ENCODE measurements at regions not wholly inside any gene's neighbourhood (a gene's known extent, or its start where the extent isn't known, plus 50 kb on each side); places are given as distances from the start of the nearest gene placed in this dataset.

DNA sequence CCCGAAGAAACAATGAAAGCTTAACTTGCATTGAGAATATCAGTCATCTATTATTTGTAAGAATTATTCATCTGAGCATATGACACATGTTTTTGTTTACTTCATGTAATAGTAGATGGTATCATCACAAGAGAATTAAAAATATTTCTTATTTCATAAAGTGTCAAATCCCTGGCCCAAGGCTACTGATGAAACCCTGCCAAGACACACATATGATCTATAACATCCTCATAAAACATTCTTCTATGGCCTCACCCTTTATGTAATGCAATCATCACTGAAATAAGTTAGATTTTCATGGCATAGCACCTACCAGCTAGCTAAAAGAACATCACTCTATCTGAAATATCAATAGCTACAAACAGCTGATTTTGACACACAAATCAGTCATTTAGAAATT is 385.6 kb upstream of the PHF14 start:
- Histone ChIP-seq H3K4me2 (no peak overlapping the region), H3K9me2 (replicated peaks; ENCODE audit: insufficient read depth) (no peaks in the 10 kb centered on the region), H3K36me3 (replicated peaks; ENCODE audit: insufficient read depth, low read depth) (no peaks in the 10 kb centered on the region), H3K9me3 (ENCODE audit: low read depth) (no peaks in the 10 kb centered on the region), H3K4me1 (ENCODE audit: insufficient read depth) (no peaks in the 10 kb centered on the region), H3K27me3 (no peaks in the 10 kb centered on the region), H3K79me2 (no peaks in the 10 kb centered on the region), H4K20me1 (ENCODE audit: insufficient read depth, poor library complexity, severe bottlenecking) (no peaks in the 10 kb centered on the region), H2AFZ (no peak overlapping the region), H3K4me3 (no peak overlapping the region), H3K27ac (no peak overlapping the region)
- 86% methylated on average over 1 of the region's 1 CpG for WGBS (ENCODE audit: low lambda C conversion rate, missing lambda C conversion rate)
- DNase-seq (ENCODE audit: low spot score) = no peak
- TF ChIP-seq EZH2phosphoT487 (IDR thresholded peaks at IDR 0.05; ENCODE audit: low read depth, severe bottlenecking, unreplicated experiment) = no peak

DNA sequence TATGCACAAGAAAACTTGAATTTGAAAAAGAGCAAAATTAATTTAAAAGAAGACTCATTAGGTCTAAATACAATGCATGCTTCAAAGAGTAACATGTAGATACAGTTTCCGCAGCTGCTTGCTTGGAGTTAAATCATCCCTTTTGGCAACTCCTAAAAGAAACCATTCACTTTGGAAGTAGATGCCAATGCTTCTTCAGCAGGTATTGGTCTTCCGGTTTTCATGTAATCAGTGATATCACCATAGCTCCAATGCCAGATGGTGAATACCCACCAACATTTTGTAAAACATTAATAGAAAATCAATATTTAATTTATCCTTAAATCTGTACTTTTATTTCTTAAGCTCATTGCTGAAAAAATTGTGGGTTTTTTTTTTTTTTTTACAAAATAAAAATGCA is 381.1 kb upstream of the PHF14 start:
- TF ChIP-seq, protein P1, sequence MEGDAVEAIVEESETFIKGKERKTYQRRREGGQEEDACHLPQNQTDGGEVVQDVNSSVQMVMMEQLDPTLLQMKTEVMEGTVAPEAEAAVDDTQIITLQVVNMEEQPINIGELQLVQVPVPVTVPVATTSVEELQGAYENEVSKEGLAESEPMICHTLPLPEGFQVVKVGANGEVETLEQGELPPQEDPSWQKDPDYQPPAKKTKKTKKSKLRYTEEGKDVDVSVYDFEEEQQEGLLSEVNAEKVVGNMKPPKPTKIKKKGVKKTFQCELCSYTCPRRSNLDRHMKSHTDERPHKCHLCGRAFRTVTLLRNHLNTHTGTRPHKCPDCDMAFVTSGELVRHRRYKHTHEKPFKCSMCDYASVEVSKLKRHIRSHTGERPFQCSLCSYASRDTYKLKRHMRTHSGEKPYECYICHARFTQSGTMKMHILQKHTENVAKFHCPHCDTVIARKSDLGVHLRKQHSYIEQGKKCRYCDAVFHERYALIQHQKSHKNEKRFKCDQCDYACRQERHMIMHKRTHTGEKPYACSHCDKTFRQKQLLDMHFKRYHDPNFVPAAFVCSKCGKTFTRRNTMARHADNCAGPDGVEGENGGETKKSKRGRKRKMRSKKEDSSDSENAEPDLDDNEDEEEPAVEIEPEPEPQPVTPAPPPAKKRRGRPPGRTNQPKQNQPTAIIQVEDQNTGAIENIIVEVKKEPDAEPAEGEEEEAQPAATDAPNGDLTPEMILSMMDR (IDR thresholded peaks at IDR 0.05; ENCODE audit: poor library complexity) = no peak
- no peak for TF ChIP-seq EZH2phosphoT487 (IDR thresholded peaks at IDR 0.05; ENCODE audit: low read depth, severe bottlenecking, unreplicated experiment)
- TF ChIP-seq EZH2 (IDR thresholded peaks at IDR 0.05; ENCODE audit: borderline replicate concordance) = no peak

DNA sequence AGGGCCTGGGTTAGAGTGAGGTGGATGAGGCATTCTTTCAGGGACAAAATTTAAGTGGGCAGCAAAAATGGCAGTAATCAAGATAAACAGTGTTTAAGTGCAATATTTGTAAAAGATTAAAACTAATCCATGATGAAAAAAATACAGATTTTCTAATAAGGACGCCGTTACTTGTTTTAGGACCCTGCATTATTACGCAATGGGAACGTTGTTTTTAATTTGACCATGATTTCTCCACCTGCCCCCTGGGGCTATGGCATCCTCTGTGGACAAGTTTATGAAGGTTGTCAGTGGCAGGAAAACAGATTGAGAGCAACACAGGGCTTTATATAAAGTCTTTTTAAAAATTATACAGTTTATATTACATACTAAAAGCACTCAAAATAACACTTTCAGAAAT is 380.6 kb upstream of the PHF14 start:
- Histone ChIP-seq H3K4me1 (ENCODE audit: insufficient read depth) (no peaks in the 10 kb centered on the region), H4K20me1 (ENCODE audit: insufficient read depth, poor library complexity, severe bottlenecking) (no peaks in the 10 kb centered on the region), H3K27me3 (no peaks in the 10 kb centered on the region), H3K9me3 (ENCODE audit: low read depth) (no peaks in the 10 kb centered on the region), H3K9me2 (replicated peaks; ENCODE audit: insufficient read depth) (no peaks in the 10 kb centered on the region), H3K4me2 (no peak overlapping the region), H3K36me3 (replicated peaks; ENCODE audit: insufficient read depth, low read depth) (no peaks in the 10 kb centered on the region), H3K79me2 (no peaks in the 10 kb centered on the region), H2AFZ (no peak overlapping the region), H3K4me3 (no peak overlapping the region), H3K27ac (no peak overlapping the region)
- 75% methylated on average over 4 of the region's 4 CpGs for WGBS (ENCODE audit: low lambda C conversion rate, missing lambda C conversion rate)
- no peak for TF ChIP-seq EZH2phosphoT487 (IDR thresholded peaks at IDR 0.05; ENCODE audit: low read depth, severe bottlenecking, unreplicated experiment)
- TF ChIP-seq, protein P1 (IDR thresholded peaks at IDR 0.05; ENCODE audit: poor library complexity) = no peak
- TF ChIP-seq EZH2 (IDR thresholded peaks at IDR 0.05; ENCODE audit: borderline replicate concordance) = no peak
- no peak for DNase-seq (ENCODE audit: low spot score)

More for the DNA sequence above, 381.1 kb upstream of the PHF14 start:
- Histone ChIP-seq H2AFZ (no peak overlapping the region), H3K9me2 (replicated peaks; ENCODE audit: insufficient read depth) (no peaks in the 10 kb centered on the region), H3K79me2 (no peaks in the 10 kb centered on the region), H3K4me1 (ENCODE audit: insufficient read depth) (no peaks in the 10 kb centered on the region), H4K20me1 (ENCODE audit: insufficient read depth, poor library complexity, severe bottlenecking) (no peaks in the 10 kb centered on the region), H3K27ac (no peak overlapping the region), H3K9me3 (ENCODE audit: low read depth) (no peaks in the 10 kb centered on the region), H3K36me3 (replicated peaks; ENCODE audit: insufficient read depth, low read depth) (no peaks in the 10 kb centered on the region), H3K27me3 (no peaks in the 10 kb centered on the region), H3K4me2 (no peak overlapping the region), H3K4me3 (no peak overlapping the region)
- 87% methylated on average over 2 of the region's 2 CpGs for WGBS (ENCODE audit: low lambda C conversion rate, missing lambda C conversion rate)
- DNase-seq (ENCODE audit: low spot score) = no peak

DNA sequence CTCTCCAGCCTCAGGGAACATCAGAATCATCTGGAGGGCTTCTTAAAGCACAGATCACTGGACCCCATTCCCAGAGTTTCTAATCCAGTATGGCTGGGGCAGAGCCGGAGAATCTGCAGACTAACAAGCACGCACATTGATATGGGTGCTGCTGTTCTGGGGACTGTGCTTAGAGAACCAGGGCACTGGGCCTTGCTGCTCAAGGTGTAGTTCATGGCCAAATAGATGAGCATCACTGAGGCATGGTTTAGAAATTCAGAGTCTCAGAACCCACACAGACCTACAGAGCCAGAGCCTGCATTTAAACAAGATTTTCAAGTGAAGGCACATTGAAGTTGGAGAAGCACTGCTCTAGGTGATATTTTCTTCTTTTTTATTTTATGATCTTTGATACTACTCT is 376.8 kb upstream of the PHF14 start:
- H3K4me3 ChIP-seq = no peak overlapping the region
- DNase-seq (ENCODE audit: low spot score) = no peak
- no peak overlapping the region for H3K4me2 ChIP-seq
- H2AFZ ChIP-seq = no peak overlapping the region
- no peaks in the 10 kb centered on the region for H3K4me1 ChIP-seq (ENCODE audit: insufficient read depth)
- no peak overlapping the region for H3K27ac ChIP-seq
- H3K27me3 ChIP-seq = no peaks in the 10 kb centered on the region
- H3K9me2 ChIP-seq (replicated peaks; ENCODE audit: insufficient read depth) = no peaks in the 10 kb centered on the region
- H4K20me1 ChIP-seq (ENCODE audit: insufficient read depth, poor library complexity, severe bottlenecking) = no peaks in the 10 kb centered on the region
- H3K9me3 ChIP-seq (ENCODE audit: low read depth) = no peaks in the 10 kb centered on the region
- H3K36me3 ChIP-seq (replicated peaks; ENCODE audit: insufficient read depth, low read depth) = no peaks in the 10 kb centered on the region
- no peaks in the 10 kb centered on the region for H3K79me2 ChIP-seq
- 92% methylated on average over 2 of the region's 2 CpGs for WGBS (ENCODE audit: low lambda C conversion rate, missing lambda C conversion rate)
- TF ChIP-seq, protein P1 (IDR thresholded peaks at IDR 0.05; ENCODE audit: poor library complexity) = no peak
- TF ChIP-seq EZH2 (IDR thresholded peaks at IDR 0.05; ENCODE audit: borderline replicate concordance) = no peak
- TF ChIP-seq EZH2phosphoT487 (IDR thresholded peaks at IDR 0.05; ENCODE audit: low read depth, severe bottlenecking, unreplicated experiment) = no peak

Data from hepatocyte (in vitro differentiated cells).